ENCODE measurements at regions not wholly inside any gene's neighbourhood (a gene's known extent, or its start where the extent isn't known, plus 50 kb on each side); places are given as distances from the start of the nearest gene placed in this dataset.

DNA sequence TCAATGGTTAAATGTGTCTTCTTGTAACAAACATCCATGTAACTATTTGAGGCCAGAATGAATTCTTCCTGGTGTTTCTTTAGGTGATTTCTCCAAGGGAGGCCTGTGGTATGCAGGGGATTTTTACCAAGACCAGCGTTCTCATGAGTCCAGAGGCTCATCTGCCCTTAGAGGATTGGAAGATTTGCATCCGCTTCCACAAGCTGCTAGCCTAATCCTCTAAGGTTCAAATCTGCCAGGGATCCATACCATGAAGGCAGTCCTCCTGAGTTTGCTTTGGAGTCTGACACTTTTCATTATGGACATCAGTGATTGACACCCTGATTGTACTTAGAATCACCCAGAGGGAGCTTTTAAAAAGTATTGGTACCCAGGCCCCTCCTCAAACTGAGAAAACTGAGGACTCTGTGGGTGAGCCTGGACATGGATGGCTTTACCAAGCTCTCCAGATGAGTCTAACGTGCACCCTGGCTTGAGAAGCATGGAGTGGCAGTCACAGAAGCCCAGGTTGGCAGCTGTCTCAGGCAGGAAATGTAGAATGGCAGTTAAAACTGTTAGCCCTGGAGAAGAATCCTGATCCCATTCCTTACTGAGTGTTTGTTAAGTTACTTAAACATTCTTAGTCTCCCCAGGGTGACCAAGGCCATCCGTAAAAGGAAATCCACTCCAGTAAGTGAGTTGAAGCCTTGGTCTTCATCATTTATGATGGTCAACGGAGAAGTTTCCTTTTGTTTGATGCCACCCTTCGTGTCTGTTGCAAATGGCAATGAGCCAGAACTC, 95.3 kb upstream of the RMDN2 start:
- 41 to 55% methylated on average over 6 of the region's 6 CpGs for WGBS, 2 donors
- no peak for DNase-seq
- H3K27ac ChIP-seq (ENCODE audit: low read depth in 1 of 2, low read length in 1 of 2): peak overlapping the region in 1 of 2 donors; percentile 46

DNA sequence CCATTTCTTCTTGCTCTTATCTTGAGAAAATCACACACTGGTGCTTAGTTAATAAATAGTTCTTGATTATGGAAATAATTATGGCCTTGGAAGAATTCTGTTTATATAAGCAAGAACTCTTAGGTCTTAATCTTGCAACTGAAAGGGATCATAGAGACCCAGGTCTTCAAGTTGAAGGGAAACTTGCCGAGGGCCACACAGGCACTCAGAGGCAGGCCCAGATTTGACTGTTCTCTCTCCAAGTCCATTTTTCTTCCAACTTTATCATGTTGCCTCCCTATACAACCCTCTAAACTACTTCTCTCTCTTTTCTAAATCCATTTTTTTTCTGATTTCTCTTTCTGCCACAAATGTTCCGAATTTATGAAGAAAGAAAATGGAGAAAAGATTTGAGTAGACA, 94.5 kb upstream of the RMDN2 start:
- no peak for ATAC-seq (ENCODE audit: insufficient read depth, low FRiP score)
- 86 to 91% methylated on average over 2 of the region's 2 CpGs for WGBS, 2 donors
- no peaks in the 10 kb centered on the region for H3K27me3 ChIP-seq (ENCODE audit: control insufficient read depth in 3 of 3, insufficient read depth in 3 of 3, low read length in 2 of 3)
- DNase-seq: peak in 2 of 3 donors; percentile 55 to 67
- H3K4me1 ChIP-seq (ENCODE audit: control insufficient read depth in 5 of 5, insufficient read depth in 5 of 5, low read length in 5 of 5): peaks cover 0 to 31% (median 6%) of the 10 kb centered on the region in 5 donors
- H3K9me3 ChIP-seq (ENCODE audit: control insufficient read depth in 4 of 4, insufficient read depth in 3 of 4, low read length in 3 of 4): no peaks in the 10 kb centered on the region
- H3K27ac ChIP-seq (ENCODE audit: low read depth in 1 of 2, low read length in 1 of 2): no peak overlapping the region
- H3K36me3 ChIP-seq (ENCODE audit: control insufficient read depth in 4 of 4, insufficient read depth in 4 of 4, low read length in 4 of 4): no peaks in the 10 kb centered on the region
- TF ChIP-seq, protein P1, sequence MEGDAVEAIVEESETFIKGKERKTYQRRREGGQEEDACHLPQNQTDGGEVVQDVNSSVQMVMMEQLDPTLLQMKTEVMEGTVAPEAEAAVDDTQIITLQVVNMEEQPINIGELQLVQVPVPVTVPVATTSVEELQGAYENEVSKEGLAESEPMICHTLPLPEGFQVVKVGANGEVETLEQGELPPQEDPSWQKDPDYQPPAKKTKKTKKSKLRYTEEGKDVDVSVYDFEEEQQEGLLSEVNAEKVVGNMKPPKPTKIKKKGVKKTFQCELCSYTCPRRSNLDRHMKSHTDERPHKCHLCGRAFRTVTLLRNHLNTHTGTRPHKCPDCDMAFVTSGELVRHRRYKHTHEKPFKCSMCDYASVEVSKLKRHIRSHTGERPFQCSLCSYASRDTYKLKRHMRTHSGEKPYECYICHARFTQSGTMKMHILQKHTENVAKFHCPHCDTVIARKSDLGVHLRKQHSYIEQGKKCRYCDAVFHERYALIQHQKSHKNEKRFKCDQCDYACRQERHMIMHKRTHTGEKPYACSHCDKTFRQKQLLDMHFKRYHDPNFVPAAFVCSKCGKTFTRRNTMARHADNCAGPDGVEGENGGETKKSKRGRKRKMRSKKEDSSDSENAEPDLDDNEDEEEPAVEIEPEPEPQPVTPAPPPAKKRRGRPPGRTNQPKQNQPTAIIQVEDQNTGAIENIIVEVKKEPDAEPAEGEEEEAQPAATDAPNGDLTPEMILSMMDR (IDR thresholded peaks at IDR 0.05; ENCODE audit: control extremely low read depth, extremely low read depth): no peak
- no peak overlapping the region for H3K4me3 ChIP-seq
- no peak overlapping the region for H3K9ac ChIP-seq (ENCODE audit: insufficient read depth in 1 of 2, low read length in 2 of 2)

More for the DNA sequence above, 95.3 kb upstream of the RMDN2 start:
- Histone ChIP-seq H3K27me3 (ENCODE audit: control insufficient read depth in 3 of 3, insufficient read depth in 3 of 3, low read length in 2 of 3) (no peaks in the 10 kb centered on the region), H3K9me3 (ENCODE audit: control insufficient read depth in 4 of 4, insufficient read depth in 3 of 4, low read length in 3 of 4) (no peaks in the 10 kb centered on the region), H3K4me3 (no peak overlapping the region), H3K4me1 (ENCODE audit: control insufficient read depth in 5 of 5, insufficient read depth in 5 of 5, low read length in 5 of 5) (peaks cover 0 to 31% (median 6%) of the 10 kb centered on the region in 5 donors), H3K36me3 (ENCODE audit: control insufficient read depth in 4 of 4, insufficient read depth in 4 of 4, low read length in 4 of 4) (no peaks in the 10 kb centered on the region), H3K9ac (ENCODE audit: insufficient read depth in 1 of 2, low read length in 2 of 2) (no peak overlapping the region)
- TF ChIP-seq, protein P1 (IDR thresholded peaks at IDR 0.05; ENCODE audit: control extremely low read depth, extremely low read depth): no peak
- ATAC-seq (ENCODE audit: insufficient read depth, low FRiP score): no peak

DNA sequence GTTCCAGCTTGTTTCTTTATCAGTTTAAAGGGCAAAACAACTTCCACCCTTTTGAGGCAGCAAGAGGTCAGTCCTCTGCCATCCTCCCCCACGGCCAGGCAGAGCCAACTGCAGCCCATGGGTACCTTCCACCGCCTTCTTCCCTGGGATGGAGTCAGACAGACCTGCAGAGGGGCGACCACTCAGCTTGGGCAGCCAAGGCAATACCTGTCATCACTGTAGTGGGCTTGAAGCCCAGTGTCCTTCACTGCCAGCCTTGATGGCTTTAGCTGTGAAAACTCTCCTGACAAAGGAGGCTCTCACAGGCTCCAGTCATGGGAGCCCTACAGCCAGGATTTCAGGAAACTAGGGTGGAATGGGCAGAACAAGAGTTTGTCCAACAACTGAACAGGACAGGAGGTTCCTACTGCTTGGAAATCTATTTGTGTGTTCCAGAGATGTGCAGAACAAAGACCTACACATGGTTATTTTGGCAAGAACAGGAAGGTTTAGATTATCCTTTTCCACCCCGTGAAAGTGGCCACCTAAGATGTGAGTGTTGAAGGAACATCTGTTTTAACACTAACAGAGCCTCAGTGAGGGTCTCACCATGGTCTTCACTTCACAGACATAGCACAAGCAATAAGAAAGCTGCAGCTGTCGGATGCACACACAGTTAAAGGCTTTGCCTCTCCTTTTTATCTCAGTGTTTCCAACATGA, 93.9 kb upstream of the RMDN2 start:
- TF ChIP-seq, protein P1 (IDR thresholded peaks at IDR 0.05; ENCODE audit: control extremely low read depth, extremely low read depth): no peak
- Histone ChIP-seq H3K36me3 (ENCODE audit: control insufficient read depth in 4 of 4, insufficient read depth in 4 of 4, low read length in 4 of 4) (no peaks in the 10 kb centered on the region), H3K27ac (ENCODE audit: low read depth in 1 of 2, low read length in 1 of 2) (no peak overlapping the region), H3K9me3 (ENCODE audit: control insufficient read depth in 4 of 4, insufficient read depth in 3 of 4, low read length in 3 of 4) (no peaks in the 10 kb centered on the region), H3K9ac (ENCODE audit: insufficient read depth in 1 of 2, low read length in 2 of 2) (no peak overlapping the region), H3K4me3 (no peak overlapping the region), H3K27me3 (ENCODE audit: control insufficient read depth in 3 of 3, insufficient read depth in 3 of 3, low read length in 2 of 3) (no peaks in the 10 kb centered on the region), H3K4me1 (ENCODE audit: control insufficient read depth in 5 of 5, insufficient read depth in 5 of 5, low read length in 5 of 5) (peaks cover 0 to 31% (median 6%) of the 10 kb centered on the region in 5 donors)
- WGBS, 2 donors: 90 to 93% methylated on average over 5 of the region's 5 CpGs
- DNase-seq (no peak), ATAC-seq (ENCODE audit: insufficient read depth, low FRiP score) (no peak)
